T-helper 17 cell (primary cell): ENCODE measurements at regions not wholly inside any gene's neighbourhood (a gene's known extent, or its start where the extent isn't known, plus 50 kb on each side); places are given as distances from the start of the nearest gene placed in this dataset.

ENCODE experiments used
- ATAC-seq: fragments of 150-1000 bp; cut with Tn5 transposase; 2 replicates; pipeline ENCODE4 v1.10.0; 2021; ENCODE audit warnings: mild to moderate bottlenecking, moderate library complexity
- DNase-seq, 3 donors: peaks; one replicate each; pipeline versions ENCODE4 v3.0.0 to v3.0.0-alpha.2; 2020 to 2021
- H3K9me3 ChIP-seq: one replicate; pipeline ENCODE4 v1.7.0; 2013; ENCODE audit warnings: low read length, mild to moderate bottlenecking; ENCODE audit not compliant: control insufficient read depth, poor library complexity, severe bottlenecking
- H3K27ac Mint-ChIP-seq: one replicate; pipeline ENCODE4 v1.8.0; 2022; ENCODE audit warnings: mild to moderate bottlenecking, moderate library complexity, mixed read lengths
- H3K27me3 Mint-ChIP-seq: one replicate; pipeline ENCODE4 v1.8.0; 2022; ENCODE audit warnings: mixed read lengths
- H3K36me3 Mint-ChIP-seq: one replicate; pipeline ENCODE4 v1.8.0; 2022; ENCODE audit warnings: low read depth, mixed read lengths
- H3K4me1 Mint-ChIP-seq: one replicate; pipeline ENCODE4 v1.8.0; 2022; ENCODE audit warnings: mild to moderate bottlenecking, mixed read lengths
- H3K4me3 Mint-ChIP-seq: one replicate; pipeline ENCODE4 v1.8.0; 2022; ENCODE audit warnings: mild to moderate bottlenecking, moderate library complexity, mixed read lengths

DNA sequence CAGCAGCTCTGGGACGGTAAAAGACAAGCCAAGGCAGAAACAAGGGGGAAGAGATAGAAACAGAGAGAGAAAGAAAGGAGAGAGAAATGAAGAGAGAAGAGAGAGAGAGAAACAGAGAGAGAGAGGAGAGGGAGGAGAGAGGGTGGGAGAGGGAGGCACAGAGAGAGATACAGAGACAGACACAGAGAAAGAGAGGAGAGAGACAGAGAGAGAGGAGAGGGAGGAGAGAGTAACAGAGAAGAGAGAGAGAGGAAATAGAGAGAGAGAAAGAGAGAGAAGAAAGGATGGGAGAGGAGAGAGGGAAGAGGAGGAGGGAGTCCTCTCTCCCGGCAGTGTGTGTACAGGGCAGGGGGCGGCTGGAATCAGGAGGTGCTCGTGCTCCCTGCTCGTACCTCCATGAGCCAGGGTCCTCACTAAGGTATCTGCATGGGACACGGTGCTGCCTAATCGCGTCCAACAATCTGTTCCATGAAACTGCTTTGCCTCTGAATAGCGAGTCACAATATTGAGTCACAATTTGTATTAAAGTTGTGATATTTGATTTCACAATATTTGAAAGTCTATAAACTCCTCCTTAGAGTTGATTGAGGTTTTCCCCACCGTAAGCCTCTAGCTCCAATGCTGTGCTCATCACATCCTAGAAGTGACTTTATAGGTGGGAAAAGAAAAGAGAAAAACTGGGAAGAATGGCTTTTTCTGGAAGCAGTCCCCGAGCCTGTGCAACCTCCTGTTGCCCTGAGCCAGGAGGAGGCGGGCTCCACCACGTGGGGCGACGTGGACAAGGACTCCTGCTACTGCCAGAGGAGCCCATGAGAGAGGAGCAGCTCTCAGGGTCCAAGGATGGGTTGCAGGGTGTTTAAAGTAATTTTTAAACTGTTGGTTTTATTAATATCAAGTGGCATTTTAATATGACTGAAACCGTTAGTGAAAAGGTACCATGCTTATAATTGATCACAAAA is 81.7 kb upstream of the ARHGEF7 start:
- Mint-ChIP-seq H3K27ac (no peak overlapping the region), H3K4me1 (peaks cover 9% of the 10 kb centered on the region), H3K36me3 (peaks cover 2% of the 10 kb centered on the region), H3K4me3 (no peak overlapping the region), H3K27me3 (peaks cover 21% of the 10 kb centered on the region)
- H3K9me3 ChIP-seq, result no peaks in the 10 kb centered on the region
- ATAC-seq (no peak), DNase-seq (no peak)

GRCh38 chr13:111031531-111031961 is 83.6 kb upstream of the ARHGEF7 start:
- no peaks in the 10 kb centered on the region for H3K9me3 ChIP-seq
- peaks cover 2% of the 10 kb centered on the region for H3K36me3 Mint-ChIP-seq
- H3K4me1 Mint-ChIP-seq, result peaks cover 17% of the 10 kb centered on the region
- no peak overlapping the region for H3K27ac Mint-ChIP-seq
- DNase-seq, result no peak
- peak; percentile 77 for ATAC-seq
- H3K4me3 Mint-ChIP-seq, result peak overlapping the region; percentile 53
- peaks cover 15% of the 10 kb centered on the region for H3K27me3 Mint-ChIP-seq

- Mint-ChIP-seq H3K27ac (no peak overlapping the region), H3K4me3 (no peak overlapping the region), H3K27me3 (peaks cover 15% of the 10 kb centered on the region), H3K4me1 (peaks cover 17% of the 10 kb centered on the region), H3K36me3 (peaks cover 2% of the 10 kb centered on the region)
- no peak for DNase-seq
- H3K9me3 ChIP-seq, result no peaks in the 10 kb centered on the region
- ATAC-seq, result no peak
These were observed 85.0 kb upstream of the ARHGEF7 start for GRCh38 chr13:111029957-111030609.

DNA sequence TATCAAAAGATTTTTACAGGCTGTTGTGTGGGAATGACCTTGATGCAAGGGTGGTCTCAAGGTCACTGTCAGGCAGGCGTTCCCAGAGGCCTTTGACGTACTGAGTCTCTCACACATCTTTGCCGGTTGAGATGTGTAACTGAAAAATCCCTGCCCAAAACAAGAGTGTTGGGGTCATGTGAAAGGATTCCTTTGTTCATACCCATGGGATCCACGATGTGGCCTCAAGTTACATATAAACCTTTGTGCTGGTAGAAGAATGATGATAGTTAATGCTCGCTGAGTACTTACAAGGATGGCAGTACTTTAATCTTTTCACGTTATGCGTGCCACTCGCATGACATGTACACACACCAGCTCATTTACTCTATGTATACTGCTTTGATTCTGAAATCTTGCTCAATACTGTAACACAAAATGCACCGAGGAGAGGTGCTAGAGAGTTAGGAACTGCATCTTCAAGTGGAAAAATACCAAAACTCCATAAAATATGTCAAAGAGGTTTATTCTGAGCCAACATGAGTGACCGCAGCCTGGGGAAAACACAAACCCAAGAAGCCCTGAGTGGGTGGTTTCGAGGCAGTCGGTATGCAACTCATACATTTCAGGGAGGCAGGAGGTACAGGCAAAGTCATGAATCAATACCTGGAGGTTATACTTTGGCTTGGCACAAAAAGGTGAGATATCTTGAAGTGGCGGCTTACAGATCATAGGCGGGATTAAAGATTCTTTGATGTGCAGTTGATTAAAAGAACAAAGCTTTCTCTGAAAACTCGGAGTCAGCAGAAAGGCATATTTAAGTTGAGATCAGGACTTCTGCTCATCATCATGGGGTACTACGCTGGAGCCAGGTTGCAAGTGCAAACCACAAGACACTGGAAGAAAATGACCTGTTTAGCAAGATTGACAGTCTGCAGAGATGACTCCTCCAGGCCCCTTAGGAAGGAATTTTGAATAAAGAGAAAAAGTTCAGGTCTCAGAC is 87.4 kb upstream of the ARHGEF7 start:
- DNase-seq (no peak), ATAC-seq (no peak)
- H3K4me1 Mint-ChIP-seq, result peaks cover 13% of the 10 kb centered on the region
- no peak overlapping the region for H3K4me3 Mint-ChIP-seq
- H3K27ac Mint-ChIP-seq, result no peak overlapping the region
- no peaks in the 10 kb centered on the region for H3K9me3 ChIP-seq
- H3K36me3 Mint-ChIP-seq, result peaks cover 2% of the 10 kb centered on the region
- peaks cover 11% of the 10 kb centered on the region for H3K27me3 Mint-ChIP-seq

- Mint-ChIP-seq H3K36me3 (peaks cover 2% of the 10 kb centered on the region), H3K4me3 (no peak overlapping the region), H3K27ac (no peak overlapping the region), H3K27me3 (peaks cover 10% of the 10 kb centered on the region), H3K4me1 (peaks cover 8% of the 10 kb centered on the region)
- DNase-seq, result no peak
- no peaks in the 10 kb centered on the region for H3K9me3 ChIP-seq
- no peak for ATAC-seq
These were observed 89.8 kb upstream of the ARHGEF7 start for GRCh38 chr13:111025310-111025709.

DNA sequence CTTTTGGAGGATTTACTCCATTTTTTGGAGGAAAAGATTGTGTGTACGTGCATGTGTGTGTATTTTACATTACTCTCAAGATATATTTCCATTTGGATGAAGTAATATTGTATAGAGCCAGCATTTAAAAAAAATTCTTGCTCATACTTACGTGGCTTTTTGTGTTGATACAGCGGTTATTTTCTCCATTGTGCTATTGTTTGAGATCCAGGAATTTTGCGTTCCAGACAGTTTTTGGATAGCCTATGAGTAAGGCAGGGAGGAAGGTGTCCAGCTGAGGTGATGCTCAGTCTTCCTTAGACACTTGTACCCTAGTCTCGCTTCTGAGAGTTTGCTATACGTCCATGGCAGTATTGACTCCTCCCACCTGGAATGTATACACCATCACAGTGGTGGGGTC is 92.2 kb upstream of the ARHGEF7 start:
- H3K4me3 Mint-ChIP-seq, result no peak overlapping the region
- peaks cover 4% of the 10 kb centered on the region for H3K27me3 Mint-ChIP-seq
- no peak overlapping the region for H3K27ac Mint-ChIP-seq
- ATAC-seq, result no peak
- H3K36me3 Mint-ChIP-seq, result peaks cover 2% of the 10 kb centered on the region
- DNase-seq, result no peak
- H3K4me1 Mint-ChIP-seq, result peaks cover 3% of the 10 kb centered on the region
- H3K9me3 ChIP-seq, result no peaks in the 10 kb centered on the region

GRCh38 chr13:111022241-111022640 is 92.9 kb upstream of the ARHGEF7 start:
- H3K36me3 Mint-ChIP-seq, result peaks cover 2% of the 10 kb centered on the region
- DNase-seq (no peak), ATAC-seq (no peak)
- no peak overlapping the region for H3K27ac Mint-ChIP-seq
- H3K27me3 Mint-ChIP-seq, result peaks cover 10% of the 10 kb centered on the region
- no peak overlapping the region for H3K4me3 Mint-ChIP-seq
- no peaks in the 10 kb centered on the region for H3K4me1 Mint-ChIP-seq
- H3K9me3 ChIP-seq, result no peaks in the 10 kb centered on the region

DNA sequence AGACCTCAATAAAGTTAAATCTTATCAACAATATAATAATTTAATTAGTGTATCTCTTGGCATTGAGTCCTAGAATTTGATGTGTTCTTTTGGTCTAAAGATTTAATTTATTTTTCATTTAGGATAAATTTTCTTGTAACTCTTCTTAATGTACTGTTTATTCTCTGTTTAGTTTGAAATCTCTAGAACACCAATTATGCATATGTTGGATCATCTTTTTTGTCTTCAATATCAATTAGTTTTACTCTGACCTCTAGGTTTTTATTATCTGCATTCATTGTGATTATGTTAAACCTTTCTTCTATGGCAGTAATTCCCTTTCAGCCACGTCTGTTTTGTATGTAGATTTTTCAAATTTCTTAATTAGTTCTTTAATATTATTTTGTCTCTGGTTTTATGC is 93.8 kb upstream of the ARHGEF7 start:
- no peak for ATAC-seq
- DNase-seq, result no peak
- Mint-ChIP-seq H3K4me1 (no peaks in the 10 kb centered on the region), H3K27me3 (peaks cover 10% of the 10 kb centered on the region), H3K27ac (no peak overlapping the region), H3K4me3 (no peak overlapping the region), H3K36me3 (peaks cover 2% of the 10 kb centered on the region)
- H3K9me3 ChIP-seq, result no peaks in the 10 kb centered on the region

DNA sequence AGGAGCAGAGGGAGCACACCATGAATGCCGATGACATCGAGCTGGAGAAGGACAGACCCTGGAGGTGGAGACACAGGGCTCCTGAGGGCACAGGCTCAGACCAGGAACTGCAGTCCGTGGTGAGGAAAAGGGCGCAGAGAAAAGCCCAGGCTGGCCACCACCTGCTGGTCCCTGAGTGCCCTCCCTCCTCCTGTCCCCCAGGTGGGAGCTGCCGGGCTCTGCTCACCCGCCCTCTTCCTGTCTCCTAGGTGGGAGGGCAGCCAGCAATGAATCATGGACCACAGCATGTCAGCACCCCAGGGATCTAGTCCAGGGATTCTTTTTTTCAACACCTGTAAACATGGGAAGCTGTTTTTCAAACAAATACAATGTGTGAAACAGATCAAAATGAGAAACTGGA is 94.6 kb upstream of the ARHGEF7 start:
- no peak overlapping the region for H3K27ac Mint-ChIP-seq
- H3K4me1 Mint-ChIP-seq, result no peaks in the 10 kb centered on the region
- H3K36me3 Mint-ChIP-seq, result peaks cover 2% of the 10 kb centered on the region

DNA sequence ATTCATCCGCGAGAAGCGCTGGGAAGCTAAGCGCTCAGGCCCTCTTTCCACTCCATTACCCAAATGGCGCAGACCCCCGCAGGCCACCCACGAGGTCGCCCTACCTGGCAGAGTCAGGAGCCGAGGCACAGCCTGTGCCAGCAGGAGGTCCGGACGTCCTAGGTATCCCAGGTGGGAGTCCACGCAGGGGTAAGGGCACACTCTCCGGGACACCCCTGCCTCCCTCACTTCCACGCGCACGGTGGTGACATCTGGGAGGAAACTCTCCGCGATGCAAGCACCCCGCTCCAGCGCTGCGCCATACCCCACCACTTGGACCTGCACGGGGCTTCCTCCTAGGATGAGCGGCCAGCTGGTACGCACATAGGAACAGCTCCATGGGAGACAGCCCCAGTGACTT is 95.1 kb upstream of the ARHGEF7 start:
- H3K36me3 Mint-ChIP-seq, result peaks cover 2% of the 10 kb centered on the region
- no peaks in the 10 kb centered on the region for H3K9me3 ChIP-seq
- no peak for ATAC-seq
- H3K27me3 Mint-ChIP-seq, result peaks cover 10% of the 10 kb centered on the region
- DNase-seq, result no peak
- H3K4me3 Mint-ChIP-seq, result no peak overlapping the region
- H3K4me1 Mint-ChIP-seq, result no peaks in the 10 kb centered on the region
- H3K27ac Mint-ChIP-seq, result no peak overlapping the region

More for the DNA sequence above, 94.6 kb upstream of the ARHGEF7 start:
- H3K27me3 Mint-ChIP-seq, result peaks cover 10% of the 10 kb centered on the region
- no peak for DNase-seq
- no peak for ATAC-seq
- H3K4me3 Mint-ChIP-seq, result no peak overlapping the region
- H3K9me3 ChIP-seq, result no peaks in the 10 kb centered on the region

DNA sequence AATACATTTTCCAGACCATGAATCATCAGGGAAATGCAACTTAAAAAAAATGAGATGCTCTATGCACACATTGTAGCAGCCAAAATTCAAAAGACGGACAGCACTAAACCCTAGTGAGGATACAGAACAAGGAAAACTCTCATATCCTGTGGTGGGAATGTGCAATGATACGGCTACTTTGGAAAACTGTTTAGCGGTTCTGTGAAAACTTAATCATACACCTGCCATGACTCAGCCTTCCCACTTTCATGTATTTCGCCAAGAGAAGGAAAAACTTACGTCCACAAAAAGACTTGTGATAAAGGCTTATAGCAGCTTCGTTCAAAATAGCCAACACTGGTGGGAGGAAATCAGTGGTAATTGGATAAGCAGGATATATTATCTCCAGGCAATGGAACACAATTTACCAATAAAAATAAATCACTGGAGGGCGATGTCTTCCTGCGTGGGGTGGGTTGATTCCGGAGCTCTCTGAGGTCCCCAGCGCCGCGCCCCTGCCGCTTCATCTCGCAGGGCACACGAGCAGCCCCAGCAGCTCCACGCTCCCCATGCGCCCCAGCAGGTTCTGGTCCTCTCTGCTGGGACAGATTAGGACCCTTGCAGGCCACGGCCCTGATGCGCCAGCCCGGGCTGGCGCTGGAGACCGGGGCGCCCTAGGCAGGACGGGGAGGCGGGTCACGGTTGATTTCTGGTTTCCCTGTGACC is 97.2 kb upstream of the ARHGEF7 start:
- no peak for DNase-seq
- Mint-ChIP-seq H3K27me3 (peaks cover 5% of the 10 kb centered on the region), H3K27ac (no peak overlapping the region), H3K4me1 (no peaks in the 10 kb centered on the region), H3K36me3 (no peaks in the 10 kb centered on the region), H3K4me3 (no peak overlapping the region)
- no peak for ATAC-seq
- H3K9me3 ChIP-seq, result no peaks in the 10 kb centered on the region

GRCh38 chr13:111013196-111013595 is 98.3 kb upstream of the ANKRD10 start:
- no peak for ATAC-seq
- H3K36me3 Mint-ChIP-seq, result no peaks in the 10 kb centered on the region
- no peak for DNase-seq
- no peaks in the 10 kb centered on the region for H3K9me3 ChIP-seq
- H3K4me3 Mint-ChIP-seq, result no peak overlapping the region
- peaks cover 6% of the 10 kb centered on the region for H3K4me1 Mint-ChIP-seq
- peaks cover 18% of the 10 kb centered on the region for H3K27me3 Mint-ChIP-seq
- H3K27ac Mint-ChIP-seq, result no peak overlapping the region
